Endothelial cell of umbilical vein (primary cell): ENCODE measurements at regions not wholly inside any gene's neighbourhood (a gene's known extent, or its start where the extent isn't known, plus 50 kb on each side); places are given as distances from the start of the nearest gene placed in this dataset.

Experiments
- BruUV-seq: library from RNA; stranded (reverse); fragments of 400-500 nt; replicated peaks from 2 replicates; lab custom pipeline; 2021; lab: Mats Ljungman, UMichigan
- CTCF ChIA-PET: fragments of 300-600, 350-600 bp; sonication (Branson Sonifier 250); formaldehyde crosslinking; loops from one replicate; lab custom pipeline; 2021; ENCODE audit warnings: antibody characterized with exemption, inconsistent platforms; lab: Charles Lee
- POLR2A ChIA-PET: fragments of 300-600, 350-600 bp; sonication (Branson Sonifier 250); formaldehyde crosslinking; loops from one replicate; lab custom pipeline; 2021; ENCODE audit warnings: antibody characterized with exemption, inconsistent platforms; lab: Charles Lee
- DNase-seq: peaks from one replicate; pipeline ENCODE4 v3.0.0-alpha.2; 2011; ENCODE audit warnings: low read depth, low spot score
- FAIRE-seq: peaks from 2 replicates; lab custom pipeline; 2011; peaks lifted over from hg19 to GRCh38; lab: Jason Lieb, UNC
- H2AFZ ChIP-seq: 2 replicates; pipeline ENCODE4 v1.6.0; 2012; ENCODE audit warnings: low read depth, low read length, control low read depth, inconsistent platforms
- H3K27ac ChIP-seq: 2 replicates; pipeline ENCODE4 v1.5.1; 2011; ENCODE audit warnings: low read depth, mild to moderate bottlenecking, control low read depth, low read length, moderate library complexity; ENCODE audit not compliant: insufficient read depth
- H3K27me3 ChIP-seq, 2 experiments: 2 replicates each; pipeline versions ENCODE4 v1.6.0 to v1.6.1; 2011; ENCODE audit warnings: low read length in 2 of 2, mixed read lengths in 1 of 2; ENCODE audit not compliant: control insufficient read depth in 2 of 2, insufficient read depth in 2 of 2
- H3K36me3 ChIP-seq, 2 experiments: 2 replicates in 1 of 2; 3 replicates in 1 of 2; pipeline ENCODE4 v1.5.1; 2011; ENCODE audit warnings: low read length in 2 of 2, mild to moderate bottlenecking in 1 of 2, moderate library complexity in 1 of 2; ENCODE audit not compliant: control insufficient read depth in 2 of 2, insufficient read depth in 2 of 2; ENCODE audit errors: extremely low read depth in 1 of 2
- H3K4me1 ChIP-seq: 3 replicates; pipeline ENCODE4 v1.5.1; 2011; ENCODE audit warnings: mild to moderate bottlenecking, low read length; ENCODE audit not compliant: control insufficient read depth, insufficient read depth; ENCODE audit errors: extremely low read depth
- H3K4me2 ChIP-seq: 2 replicates; pipeline ENCODE4 v1.6.1; 2011; ENCODE audit warnings: low read length, control low read depth, mixed read lengths; ENCODE audit not compliant: insufficient read depth
- H3K4me3 ChIP-seq, 3 experiments: fragments of 200-600 bp in 1 of 3; sonication (generic), shearing (Covaris generic) in 1 of 3; replicated peaks in 1 of 3; 2 replicates each; pipeline ENCODE4 v1.5.1; 2011 to 2016; ENCODE audit warnings: control low read depth in 3 of 3, low read length in 3 of 3, mild to moderate bottlenecking in 2 of 3, inconsistent platforms in 1 of 3, low read depth in 1 of 3, moderate library complexity in 1 of 3; ENCODE audit not compliant: insufficient read depth in 1 of 3
- H3K79me2 ChIP-seq: 2 replicates; pipeline ENCODE4 v1.6.0; 2012; ENCODE audit warnings: low read length, inconsistent platforms; ENCODE audit not compliant: control insufficient read depth, insufficient read depth
- H3K9ac ChIP-seq: replicated peaks from 2 replicates; pipeline ENCODE3; 2011; ENCODE audit warnings: low read length, control low read depth; ENCODE audit not compliant: insufficient read depth; ENCODE audit errors: extremely low read depth
- H3K9me1 ChIP-seq: replicated peaks from 3 replicates; pipeline ENCODE4 v1.6.0; 2011; ENCODE audit warnings: mild to moderate bottlenecking, low read length; ENCODE audit not compliant: control insufficient read depth, insufficient read depth; ENCODE audit errors: extremely low read depth
- H3K9me3 ChIP-seq: replicated peaks from 2 replicates; pipeline ENCODE4 v1.5.1; 2012; ENCODE audit warnings: low read length, inconsistent platforms; ENCODE audit not compliant: control insufficient read depth, insufficient read depth
- H4K20me1 ChIP-seq: replicated peaks from 2 replicates; pipeline ENCODE3; 2011; ENCODE audit warnings: mild to moderate bottlenecking, low read length; ENCODE audit not compliant: control insufficient read depth, insufficient read depth; ENCODE audit errors: extremely low read depth
- CTCF ChIP-seq, 2 donors: IDR thresholded peaks; 1 replicate in 1 of 2; 2 replicates in 1 of 2; pipeline ENCODE4 v1.5.1; 2011; ENCODE audit warnings: low read length in 2 of 2, mild to moderate bottlenecking in 2 of 2, moderate library complexity in 2 of 2, control low read depth in 1 of 2, inconsistent platforms in 1 of 2, low read depth in 1 of 2; ENCODE audit not compliant: insufficient read depth in 1 of 2; ENCODE audit errors: extremely low read depth in 1 of 2
- EZH2 ChIP-seq: IDR thresholded peaks from 2 replicates; pipeline ENCODE4 v1.6.1; 2012; ENCODE audit warnings: borderline replicate concordance, low read depth, mild to moderate bottlenecking, moderate library complexity, low read length, inconsistent platforms; ENCODE audit not compliant: severe bottlenecking
- FOS ChIP-seq: IDR thresholded peaks from 2 replicates; pipeline ENCODE4 v1.6.1; 2011; ENCODE audit warnings: mild to moderate bottlenecking, low read length, moderate library complexity, borderline replicate concordance; ENCODE audit not compliant: insufficient read depth
- GATA2 ChIP-seq: IDR thresholded peaks from 2 replicates; pipeline ENCODE4 v1.7.0; 2011; ENCODE audit warnings: low read depth, mild to moderate bottlenecking, moderate library complexity, mixed read lengths, low read length; ENCODE audit not compliant: insufficient read length, insufficient read depth
- JUN ChIP-seq: IDR thresholded peaks from 2 replicates; pipeline ENCODE4 v1.6.1; 2011; ENCODE audit warnings: borderline replicate concordance, low read depth; ENCODE audit not compliant: insufficient read length, insufficient read depth
- MAX ChIP-seq: IDR thresholded peaks from 2 replicates; pipeline ENCODE4 v1.6.1; 2011; ENCODE audit not compliant: insufficient read depth, insufficient read length
- MYC ChIP-seq: IDR thresholded peaks from one replicate; pipeline ENCODE4 v1.6.1; 2011; ENCODE audit warnings: mild to moderate bottlenecking, low read depth, low read length
- POLR2A ChIP-seq: IDR thresholded peaks from 2 replicates; pipeline ENCODE4 v1.6.1; 2012; ENCODE audit warnings: low read depth, mild to moderate bottlenecking, control low read depth, low read length
- POLR2AphosphoS5 ChIP-seq: IDR thresholded peaks from 2 replicates; pipeline ENCODE4 v1.6.1; 2012; ENCODE audit warnings: low read depth, mild to moderate bottlenecking, control low read depth, low read length, moderate library complexity; ENCODE audit not compliant: insufficient read depth
- dilution Hi-C: fragments of 300-500 bp; cut with MboI; formaldehyde crosslinking; loops from one replicate; pipeline ENCODE4 v1.15.0; 2019; ENCODE audit warnings: low sequenced_read_pairs; ENCODE audit not compliant: extremely low pct_ligation_motif_present
- intact Hi-C: fragments of 100-400 bp; cut with micrococcal nuclease; formaldehyde crosslinking; loops from one replicate; pipeline ENCODE4 v1.10.0; 2022

DNA sequence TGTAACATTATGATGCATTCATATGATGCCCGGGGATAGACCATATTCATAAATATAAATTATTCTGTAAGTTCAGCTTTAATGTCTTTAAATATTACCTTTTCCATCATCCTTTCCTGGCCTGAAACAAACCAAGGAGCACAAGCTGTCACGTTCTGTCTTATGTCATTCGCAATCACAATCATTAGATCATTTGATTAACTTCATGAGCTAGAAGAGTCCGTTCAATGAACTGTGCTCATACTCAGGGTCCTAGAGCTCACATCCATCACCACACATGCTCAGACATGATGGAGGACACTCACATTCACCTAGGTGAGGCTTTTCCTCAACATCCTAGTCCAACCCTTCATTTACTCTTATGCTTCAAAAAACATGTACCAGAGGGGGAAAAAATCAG, 599.0 kb upstream of the ID2 start:
- FAIRE-seq = no peak
- Histone ChIP-seq H3K27me3 (no peaks in the 10 kb centered on the region), H3K4me1 (no peaks in the 10 kb centered on the region), H3K27ac (no peak overlapping the region), H3K4me3 (no peak overlapping the region), H3K79me2 (no peaks in the 10 kb centered on the region), H3K36me3 (no peaks in the 10 kb centered on the region), H3K9ac (no peak overlapping the region), H3K4me2 (no peak overlapping the region), H3K9me3 (no peaks in the 10 kb centered on the region), H3K9me1 (no peaks in the 10 kb centered on the region), H2AFZ (no peak overlapping the region), H4K20me1 (no peaks in the 10 kb centered on the region)
- ChIA-PET POLR2A (no interaction called here), CTCF (no interaction called here)
- dilution Hi-C loops = no loop called here
- intact Hi-C loops = no loop called here
- no TSS peak for BruUV-seq
- TF ChIP-seq POLR2A = no peak
- no peak for TF ChIP-seq POLR2AphosphoS5
- TF ChIP-seq MAX = no peak
- no peak for TF ChIP-seq CTCF (IDR thresholded peaks at IDR 0.05; ENCODE audit: extremely low read depth in 1 of 2, insufficient read depth in 1 of 2, low read depth in 1 of 2, low read length in 2 of 2)
- no peak for TF ChIP-seq GATA2
- no peak for TF ChIP-seq EZH2
- TF ChIP-seq FOS = no peak
- TF ChIP-seq MYC = no peak
- no peak for TF ChIP-seq JUN
- no peak for DNase-seq
